ENCODE measurements at regions not wholly inside any gene's neighbourhood (a gene's known extent, or its start where the extent isn't known, plus 50 kb on each side); places are given as distances from the start of the nearest gene placed in this dataset.

GRCh38 chr2:217489145-217489960 lies 513.4 kb downstream of the TNS1 start (continued):
- TF ChIP-seq, protein P1, sequence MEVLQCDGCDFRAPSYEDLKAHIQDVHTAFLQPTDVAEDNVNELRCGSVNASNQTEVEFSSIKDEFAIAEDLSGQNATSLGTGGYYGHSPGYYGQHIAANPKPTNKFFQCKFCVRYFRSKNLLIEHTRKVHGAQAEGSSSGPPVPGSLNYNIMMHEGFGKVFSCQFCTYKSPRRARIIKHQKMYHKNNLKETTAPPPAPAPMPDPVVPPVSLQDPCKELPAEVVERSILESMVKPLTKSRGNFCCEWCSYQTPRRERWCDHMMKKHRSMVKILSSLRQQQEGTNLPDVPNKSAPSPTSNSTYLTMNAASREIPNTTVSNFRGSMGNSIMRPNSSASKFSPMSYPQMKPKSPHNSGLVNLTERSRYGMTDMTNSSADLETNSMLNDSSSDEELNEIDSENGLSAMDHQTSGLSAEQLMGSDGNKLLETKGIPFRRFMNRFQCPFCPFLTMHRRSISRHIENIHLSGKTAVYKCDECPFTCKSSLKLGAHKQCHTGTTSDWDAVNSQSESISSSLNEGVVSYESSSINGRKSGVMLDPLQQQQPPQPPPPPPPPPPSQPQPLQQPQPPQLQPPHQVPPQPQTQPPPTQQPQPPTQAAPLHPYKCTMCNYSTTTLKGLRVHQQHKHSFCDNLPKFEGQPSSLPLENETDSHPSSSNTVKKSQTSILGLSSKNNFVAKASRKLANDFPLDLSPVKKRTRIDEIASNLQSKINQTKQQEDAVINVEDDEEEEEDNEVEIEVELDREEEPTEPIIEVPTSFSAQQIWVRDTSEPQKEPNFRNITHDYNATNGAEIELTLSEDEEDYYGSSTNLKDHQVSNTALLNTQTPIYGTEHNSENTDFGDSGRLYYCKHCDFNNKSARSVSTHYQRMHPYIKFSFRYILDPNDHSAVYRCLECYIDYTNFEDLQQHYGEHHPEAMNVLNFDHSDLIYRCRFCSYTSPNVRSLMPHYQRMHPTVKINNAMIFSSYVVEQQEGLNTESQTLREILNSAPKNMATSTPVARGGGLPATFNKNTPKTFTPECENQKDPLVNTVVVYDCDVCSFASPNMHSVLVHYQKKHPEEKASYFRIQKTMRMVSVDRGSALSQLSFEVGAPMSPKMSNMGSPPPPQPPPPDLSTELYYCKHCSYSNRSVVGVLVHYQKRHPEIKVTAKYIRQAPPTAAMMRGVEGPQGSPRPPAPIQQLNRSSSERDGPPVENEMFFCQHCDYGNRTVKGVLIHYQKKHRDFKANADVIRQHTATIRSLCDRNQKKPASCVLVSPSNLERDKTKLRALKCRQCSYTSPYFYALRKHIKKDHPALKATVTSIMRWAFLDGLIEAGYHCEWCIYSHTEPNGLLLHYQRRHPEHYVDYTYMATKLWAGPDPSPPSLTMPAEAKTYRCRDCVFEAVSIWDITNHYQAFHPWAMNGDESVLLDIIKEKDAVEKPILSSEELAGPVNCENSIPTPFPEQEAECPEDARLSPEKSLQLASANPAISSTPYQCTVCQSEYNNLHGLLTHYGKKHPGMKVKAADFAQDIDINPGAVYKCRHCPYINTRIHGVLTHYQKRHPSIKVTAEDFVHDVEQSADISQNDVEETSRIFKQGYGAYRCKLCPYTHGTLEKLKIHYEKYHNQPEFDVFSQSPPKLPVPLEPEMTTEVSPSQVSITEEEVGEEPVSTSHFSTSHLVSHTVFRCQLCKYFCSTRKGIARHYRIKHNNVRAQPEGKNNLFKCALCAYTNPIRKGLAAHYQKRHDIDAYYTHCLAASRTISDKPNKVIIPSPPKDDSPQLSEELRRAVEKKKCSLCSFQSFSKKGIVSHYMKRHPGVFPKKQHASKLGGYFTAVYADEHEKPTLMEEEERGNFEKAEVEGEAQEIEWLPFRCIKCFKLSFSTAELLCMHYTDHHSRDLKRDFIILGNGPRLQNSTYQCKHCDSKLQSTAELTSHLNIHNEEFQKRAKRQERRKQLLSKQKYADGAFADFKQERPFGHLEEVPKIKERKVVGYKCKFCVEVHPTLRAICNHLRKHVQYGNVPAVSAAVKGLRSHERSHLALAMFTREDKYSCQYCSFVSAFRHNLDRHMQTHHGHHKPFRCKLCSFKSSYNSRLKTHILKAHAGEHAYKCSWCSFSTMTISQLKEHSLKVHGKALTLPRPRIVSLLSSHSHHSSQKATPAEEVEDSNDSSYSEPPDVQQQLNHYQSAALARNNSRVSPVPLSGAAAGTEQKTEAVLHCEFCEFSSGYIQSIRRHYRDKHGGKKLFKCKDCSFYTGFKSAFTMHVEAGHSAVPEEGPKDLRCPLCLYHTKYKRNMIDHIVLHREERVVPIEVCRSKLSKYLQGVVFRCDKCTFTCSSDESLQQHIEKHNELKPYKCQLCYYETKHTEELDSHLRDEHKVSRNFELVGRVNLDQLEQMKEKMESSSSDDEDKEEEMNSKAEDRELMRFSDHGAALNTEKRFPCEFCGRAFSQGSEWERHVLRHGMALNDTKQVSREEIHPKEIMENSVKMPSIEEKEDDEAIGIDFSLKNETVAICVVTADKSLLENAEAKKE (CRISPR knock-in tag; IDR thresholded peaks at IDR 0.05): no peak
- TF ChIP-seq EZH2 (IDR thresholded peaks at IDR 0.05; ENCODE audit: low read depth, unreplicated experiment) (no peak), ETS1 (IDR thresholded peaks at IDR 0.05) (no peak), JUNB (IDR thresholded peaks at IDR 0.05; ENCODE audit: unreplicated experiment) (no peak), ZNF331 (CRISPR knock-in tag; IDR thresholded peaks at IDR 0.05; ENCODE audit: low read depth) (no peak)

GRCh38 chr2:217484046-217484445 lies 518.7 kb downstream of the TNS1 start:
- Mint-ChIP-seq H3K4me1 (peaks cover 8% of the 10 kb centered on the region), H3K27me3 (ENCODE audit: insufficient read depth, low read depth, poor library complexity) (peaks cover 2% of the 10 kb centered on the region), H3K36me3 (ENCODE audit: low read depth) (no peaks in the 10 kb centered on the region), H3K27ac (no peak overlapping the region), H3K9me3 (no peaks in the 10 kb centered on the region), H3K4me3 (no peak overlapping the region)
- no peaks in the 10 kb centered on the region for H3K9me2 ChIP-seq (ENCODE audit: insufficient read depth)
- no peaks in the 10 kb centered on the region for H4K20me1 ChIP-seq (replicated peaks; ENCODE audit: insufficient read depth)
- DNase-seq (ENCODE audit: low spot score) (no peak), ATAC-seq (no peak)
- H3K4me1 ChIP-seq (ENCODE audit: insufficient read depth): peaks cover 8% of the 10 kb centered on the region
- H3K4me2 ChIP-seq: no peak overlapping the region
- no peak overlapping the region for H3K27ac ChIP-seq (ENCODE audit: low read depth)
- H3K27me3 ChIP-seq (ENCODE audit: insufficient read depth): no peaks in the 10 kb centered on the region
- no peak overlapping the region for H3K4me3 ChIP-seq
- H3F3A ChIP-seq (replicated peaks; ENCODE audit: low read depth): no peaks in the 10 kb centered on the region
- H3K79me2 ChIP-seq (replicated peaks; ENCODE audit: insufficient read depth): no peaks in the 10 kb centered on the region
- H3K36me3 ChIP-seq (ENCODE audit: insufficient read depth): no peaks in the 10 kb centered on the region
- H2AFZ ChIP-seq: no peak overlapping the region
- TF ChIP-seq JUNB (IDR thresholded peaks at IDR 0.05; ENCODE audit: unreplicated experiment) (no peak), STAT1 (IDR thresholded peaks at IDR 0.05; ENCODE audit: unreplicated experiment) (no peak), ZNF331 (CRISPR knock-in tag; IDR thresholded peaks at IDR 0.05; ENCODE audit: low read depth) (no peak), POLR2AphosphoS5 (IDR thresholded peaks at IDR 0.05; ENCODE audit: low read depth) (no peak), EZH2 (IDR thresholded peaks at IDR 0.05; ENCODE audit: low read depth, unreplicated experiment) (no peak), EZH2phosphoT487 (IDR thresholded peaks at IDR 0.05; ENCODE audit: unreplicated experiment) (no peak), ETS1 (IDR thresholded peaks at IDR 0.05) (no peak), ZNF114 (CRISPR knock-in tag; IDR thresholded peaks at IDR 0.05) (no peak), CREB1 (CRISPR knock-in tag; IDR thresholded peaks at IDR 0.05; ENCODE audit: low read depth) (no peak), NANOG (IDR thresholded peaks at IDR 0.05; ENCODE audit: borderline replicate concordance) (no peak)
- TF ChIP-seq, protein P2, sequence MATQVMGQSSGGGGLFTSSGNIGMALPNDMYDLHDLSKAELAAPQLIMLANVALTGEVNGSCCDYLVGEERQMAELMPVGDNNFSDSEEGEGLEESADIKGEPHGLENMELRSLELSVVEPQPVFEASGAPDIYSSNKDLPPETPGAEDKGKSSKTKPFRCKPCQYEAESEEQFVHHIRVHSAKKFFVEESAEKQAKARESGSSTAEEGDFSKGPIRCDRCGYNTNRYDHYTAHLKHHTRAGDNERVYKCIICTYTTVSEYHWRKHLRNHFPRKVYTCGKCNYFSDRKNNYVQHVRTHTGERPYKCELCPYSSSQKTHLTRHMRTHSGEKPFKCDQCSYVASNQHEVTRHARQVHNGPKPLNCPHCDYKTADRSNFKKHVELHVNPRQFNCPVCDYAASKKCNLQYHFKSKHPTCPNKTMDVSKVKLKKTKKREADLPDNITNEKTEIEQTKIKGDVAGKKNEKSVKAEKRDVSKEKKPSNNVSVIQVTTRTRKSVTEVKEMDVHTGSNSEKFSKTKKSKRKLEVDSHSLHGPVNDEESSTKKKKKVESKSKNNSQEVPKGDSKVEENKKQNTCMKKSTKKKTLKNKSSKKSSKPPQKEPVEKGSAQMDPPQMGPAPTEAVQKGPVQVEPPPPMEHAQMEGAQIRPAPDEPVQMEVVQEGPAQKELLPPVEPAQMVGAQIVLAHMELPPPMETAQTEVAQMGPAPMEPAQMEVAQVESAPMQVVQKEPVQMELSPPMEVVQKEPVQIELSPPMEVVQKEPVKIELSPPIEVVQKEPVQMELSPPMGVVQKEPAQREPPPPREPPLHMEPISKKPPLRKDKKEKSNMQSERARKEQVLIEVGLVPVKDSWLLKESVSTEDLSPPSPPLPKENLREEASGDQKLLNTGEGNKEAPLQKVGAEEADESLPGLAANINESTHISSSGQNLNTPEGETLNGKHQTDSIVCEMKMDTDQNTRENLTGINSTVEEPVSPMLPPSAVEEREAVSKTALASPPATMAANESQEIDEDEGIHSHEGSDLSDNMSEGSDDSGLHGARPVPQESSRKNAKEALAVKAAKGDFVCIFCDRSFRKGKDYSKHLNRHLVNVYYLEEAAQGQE (IDR thresholded peaks at IDR 0.05; ENCODE audit: unreplicated experiment): no peak
